Testis (tissue), 2 donors: ENCODE measurements at regions not wholly inside any gene's neighbourhood (a gene's known extent, or its start where the extent isn't known, plus 50 kb on each side); places are given as distances from the start of the nearest gene placed in this dataset.

Source experiments
- POLR2A ChIP-seq: fragments of 450-650 bp; IDR thresholded peaks from one replicate; pipeline ENCODE4 v1.6.1; 2017; ENCODE audit warnings: antibody characterized with exemption, mild to moderate bottlenecking, moderate library complexity
- TF ChIP-seq, protein P1 (sequence below), 3 experiments: fragments of 450-650 bp in 2 of 3; fragments of 200-600 bp in 1 of 3; sonication (generic) in 1 of 3; IDR thresholded peaks; one replicate each; pipeline ENCODE4 v1.5.1; 2016 to 2019; ENCODE audit warnings: antibody characterized with exemption in 3 of 3, mild to moderate bottlenecking in 2 of 3, moderate library complexity in 1 of 3

DNA sequence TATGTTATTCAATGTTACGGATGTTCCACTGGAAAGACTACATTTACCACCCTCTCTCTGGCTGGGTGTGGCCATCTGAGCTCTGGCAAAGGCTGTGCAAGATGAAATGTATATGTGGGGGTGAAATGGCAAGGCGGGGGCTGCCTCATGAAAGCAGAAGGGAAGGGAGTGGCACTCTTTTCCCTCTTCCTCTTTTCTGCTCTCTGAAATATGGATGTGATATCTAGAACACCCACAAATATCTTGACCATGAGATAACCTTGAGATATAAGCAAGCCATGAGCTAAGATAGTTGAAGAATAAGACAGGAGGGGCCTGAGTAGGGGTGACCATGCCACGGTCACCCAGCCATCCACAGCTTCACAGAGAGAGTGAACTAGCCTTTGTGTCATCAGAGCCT is 367.8 kb upstream of the ID2 start:
- TF ChIP-seq, protein P1, sequence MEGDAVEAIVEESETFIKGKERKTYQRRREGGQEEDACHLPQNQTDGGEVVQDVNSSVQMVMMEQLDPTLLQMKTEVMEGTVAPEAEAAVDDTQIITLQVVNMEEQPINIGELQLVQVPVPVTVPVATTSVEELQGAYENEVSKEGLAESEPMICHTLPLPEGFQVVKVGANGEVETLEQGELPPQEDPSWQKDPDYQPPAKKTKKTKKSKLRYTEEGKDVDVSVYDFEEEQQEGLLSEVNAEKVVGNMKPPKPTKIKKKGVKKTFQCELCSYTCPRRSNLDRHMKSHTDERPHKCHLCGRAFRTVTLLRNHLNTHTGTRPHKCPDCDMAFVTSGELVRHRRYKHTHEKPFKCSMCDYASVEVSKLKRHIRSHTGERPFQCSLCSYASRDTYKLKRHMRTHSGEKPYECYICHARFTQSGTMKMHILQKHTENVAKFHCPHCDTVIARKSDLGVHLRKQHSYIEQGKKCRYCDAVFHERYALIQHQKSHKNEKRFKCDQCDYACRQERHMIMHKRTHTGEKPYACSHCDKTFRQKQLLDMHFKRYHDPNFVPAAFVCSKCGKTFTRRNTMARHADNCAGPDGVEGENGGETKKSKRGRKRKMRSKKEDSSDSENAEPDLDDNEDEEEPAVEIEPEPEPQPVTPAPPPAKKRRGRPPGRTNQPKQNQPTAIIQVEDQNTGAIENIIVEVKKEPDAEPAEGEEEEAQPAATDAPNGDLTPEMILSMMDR (IDR thresholded peaks at IDR 0.05) = no peak
- no peak for TF ChIP-seq POLR2A
